Upper lobe of left lung (tissue), 4 donors: ENCODE measurements at regions not wholly inside any gene's neighbourhood (a gene's known extent, or its start where the extent isn't known, plus 50 kb on each side); places are given as distances from the start of the nearest gene placed in this dataset.

Source experiments
- CTCF ChIP-seq, 6 experiments: fragments of 450-650 bp in 4 of 6; fragments of 200-600 bp in 2 of 6; sonication (generic) in 2 of 6; IDR thresholded peaks; one replicate each; pipeline ENCODE4 v1.5.1; 2016 to 2019; ENCODE audit warnings: antibody characterized with exemption in 6 of 6
- POLR2A ChIP-seq, 4 donors: fragments of 450-650 bp; IDR thresholded peaks; one replicate each; pipeline ENCODE4 v1.5.1; 2016 to 2017; ENCODE audit warnings: antibody characterized with exemption in 4 of 4, mild to moderate bottlenecking in 2 of 4
- POLR2AphosphoS5 ChIP-seq, 2 donors: sonication (generic); formaldehyde crosslinking; IDR thresholded peaks; one replicate each; pipeline ENCODE4 v1.5.1; 2017; ENCODE audit warnings: antibody characterized with exemption in 2 of 2

- TF ChIP-seq CTCF (IDR thresholded peaks at IDR 0.05) (no peak), POLR2AphosphoS5 (IDR thresholded peaks at IDR 0.05) (no peak), POLR2A (IDR thresholded peaks at IDR 0.05) (no peak)
These were observed 56.4 kb upstream of the TPTE start for GRCh38 chr21:10464975-10465374.
